NCI-H128 (cell line): ENCODE measurements at regions not wholly inside any gene's neighbourhood (a gene's known extent, or its start where the extent isn't known, plus 50 kb on each side); places are given as distances from the start of the nearest gene placed in this dataset.

Experiments
- DNase-seq: peaks from one replicate; lab custom pipeline; 2025; ENCODE audit not compliant: unreplicated experiment; lab: John Stamatoyannopoulos, UW

DNA sequence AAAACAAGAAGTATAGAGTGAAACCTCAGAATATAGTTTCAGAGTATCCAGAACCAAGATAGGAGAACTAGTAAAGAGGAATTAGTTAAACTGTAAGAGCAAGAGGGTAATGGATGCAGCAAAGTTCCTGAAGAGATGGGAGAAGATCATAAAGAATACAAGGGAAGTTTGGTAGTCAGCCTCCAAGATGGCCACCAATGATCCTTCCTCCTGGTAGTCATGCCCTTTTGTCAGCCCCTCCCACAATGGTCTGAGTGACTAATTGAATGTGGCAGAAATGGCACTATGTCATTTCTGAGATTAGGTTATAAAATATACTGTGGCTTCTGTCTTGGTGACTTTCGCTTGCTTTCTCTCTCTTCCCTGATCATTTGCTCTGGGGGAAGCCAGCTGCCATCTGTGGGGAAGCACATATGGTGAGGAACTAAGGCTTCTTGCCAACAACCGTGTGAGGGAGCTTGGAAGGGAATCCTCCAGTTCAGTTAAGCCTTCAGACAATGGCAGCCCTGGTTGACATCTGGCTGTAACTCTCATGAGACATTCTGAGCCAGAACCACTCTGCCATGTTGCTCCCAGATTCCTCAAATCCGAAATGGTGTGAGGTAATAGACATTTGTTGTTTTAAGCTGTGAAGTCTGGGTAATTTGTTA, 55.3 kb upstream of the AMN1 start:
- DNase-seq, result no peak

DNA sequence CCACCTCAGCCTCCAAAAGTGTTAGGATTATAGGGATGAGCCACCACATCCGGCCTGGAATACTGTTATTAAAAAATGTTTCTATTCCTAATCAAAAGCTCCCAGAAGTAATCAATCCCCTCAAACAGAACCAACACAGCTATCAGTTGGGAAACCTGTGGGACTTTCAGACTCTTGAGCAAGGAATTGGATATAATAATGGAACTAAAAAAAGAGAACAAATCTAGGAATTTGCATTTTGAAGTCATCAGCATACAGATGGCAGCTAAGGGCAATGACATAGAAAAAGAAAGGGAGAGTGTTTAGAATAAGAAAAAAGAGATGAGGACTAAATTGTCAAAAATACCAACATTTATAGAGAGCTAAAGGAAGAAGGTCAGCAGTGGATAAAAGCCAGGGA, 54.7 kb upstream of the AMN1 start:
- no peak for DNase-seq

DNA sequence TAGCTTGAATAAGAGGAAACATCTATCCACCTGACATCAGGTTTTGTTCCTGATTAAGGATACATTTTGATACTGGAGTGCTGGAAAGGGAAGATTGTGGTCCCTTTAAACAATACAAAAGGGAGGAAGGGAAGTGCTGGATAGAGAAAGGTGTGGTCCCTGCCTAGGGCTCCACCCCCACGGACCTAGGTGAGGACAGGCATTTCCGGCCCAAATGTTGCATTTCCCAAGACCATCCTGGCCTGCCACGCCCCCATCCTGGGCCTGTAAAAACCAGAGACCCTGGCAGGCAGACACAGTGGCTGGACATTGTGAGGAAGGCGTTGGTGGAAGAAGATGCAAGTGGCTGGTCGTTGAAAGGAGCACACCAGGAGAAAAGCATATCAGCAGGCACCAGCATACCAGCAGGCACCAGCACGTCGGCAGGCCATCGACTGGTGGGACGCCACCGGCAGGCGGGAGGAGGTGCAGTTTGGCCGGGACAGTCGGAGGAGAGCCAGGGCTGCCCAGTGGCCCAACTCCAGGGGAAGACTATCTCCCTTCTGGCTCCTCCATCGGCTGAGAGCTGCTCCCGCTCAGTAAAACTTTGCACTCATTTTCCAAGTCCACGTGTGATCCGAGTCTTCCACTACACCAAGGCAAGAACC, 53.2 kb upstream of the AMN1 start:
- no peak for DNase-seq

DNA sequence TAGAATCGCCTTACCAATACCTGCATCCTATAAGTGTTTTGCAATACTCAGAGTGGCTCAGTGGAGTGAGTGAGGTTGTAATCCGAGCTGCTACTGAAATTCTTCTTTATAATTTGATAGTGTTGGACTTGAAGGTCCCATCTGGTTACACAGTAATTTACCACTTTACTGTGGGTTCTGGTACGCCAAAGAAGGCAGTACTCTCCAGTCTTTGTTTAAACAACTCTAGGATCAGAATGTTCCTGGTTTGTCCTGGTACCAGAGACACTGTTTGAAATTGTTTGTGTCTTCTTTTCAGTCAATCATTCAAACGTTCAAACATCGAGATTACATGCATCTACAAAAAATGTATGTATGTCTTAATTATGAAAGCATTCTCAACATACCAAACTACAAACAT, 51.3 kb upstream of the AMN1 start:
- no peak for DNase-seq

DNA sequence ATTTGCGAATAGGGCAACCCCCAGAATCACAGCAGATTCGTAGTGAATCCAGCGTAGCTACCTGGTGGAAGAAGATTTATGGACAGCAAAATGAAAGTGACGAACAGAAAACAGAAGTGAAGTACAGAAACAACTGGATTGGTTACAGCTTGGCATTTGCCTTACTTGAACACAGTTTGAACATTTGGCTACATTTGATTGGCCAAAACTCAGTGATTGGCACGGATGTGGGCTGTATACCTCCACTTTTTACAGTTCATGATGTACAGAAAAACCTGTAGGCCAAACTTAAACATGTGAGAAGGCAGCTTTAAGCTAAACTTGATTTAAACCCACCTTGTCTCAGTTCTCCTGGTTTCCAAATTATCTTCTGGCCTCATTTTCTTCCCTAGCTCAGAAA, 49.9 kb upstream of the AMN1 start:
- DNase-seq, result no peak
